ENCODE measurements at regions not wholly inside any gene's neighbourhood (a gene's known extent, or its start where the extent isn't known, plus 50 kb on each side); places are given as distances from the start of the nearest gene placed in this dataset.

DNA sequence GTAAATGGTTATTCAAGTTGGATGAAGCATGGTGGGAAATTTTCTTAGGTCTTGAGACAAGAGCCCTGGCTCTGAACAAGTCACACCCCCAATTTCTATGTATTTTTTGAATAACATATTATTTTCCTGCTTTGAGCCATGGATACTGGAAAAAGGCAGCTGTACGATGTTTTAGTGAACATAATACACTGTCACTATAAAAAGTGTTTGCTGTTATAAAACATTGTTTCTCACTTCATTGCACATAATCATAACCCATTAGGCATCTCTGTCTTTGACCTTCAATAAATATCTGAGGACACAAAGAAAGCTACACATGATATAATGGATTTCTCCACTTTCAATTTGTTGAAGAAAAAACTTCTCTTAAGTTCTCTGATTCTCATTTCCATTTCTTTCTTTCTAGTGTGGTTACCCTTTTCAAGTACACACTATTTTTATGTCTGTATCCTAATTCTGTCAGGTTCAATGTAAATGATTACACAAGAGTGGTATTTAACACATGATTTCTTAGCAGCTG is 283.9 kb upstream of the SP8 start:
- Histone ChIP-seq H2AFZ (ENCODE audit: low read depth, low read length, poor library complexity, severe bottlenecking) (no peak overlapping the region), H3K79me2 (ENCODE audit: insufficient read depth, low read length) (no peaks in the 10 kb centered on the region), H3K27ac (ENCODE audit: low read depth, low read length) (no peak overlapping the region), H3K4me2 (ENCODE audit: low read length) (no peak overlapping the region), H3K9ac (ENCODE audit: low read length) (no peak overlapping the region), H3K9me2 (ENCODE audit: insufficient read depth) (no peaks in the 10 kb centered on the region), H3K4me3 (replicated peaks in 1 of 2; ENCODE audit: low read depth in 1 of 2, low read length in 2 of 2) (no peak overlapping the region), H3K36me3 (ENCODE audit: control insufficient read depth in 1 of 2, insufficient read depth in 2 of 2, low read length in 2 of 2) (no peaks in the 10 kb centered on the region), H3K27me3 (ENCODE audit: insufficient read depth, low read length) (no peaks in the 10 kb centered on the region), H3K9me3 (ENCODE audit: control insufficient read depth in 1 of 2, insufficient read depth in 1 of 2, low read depth in 1 of 2, low read length in 2 of 2) (no peaks in the 10 kb centered on the region), H4K20me1 (ENCODE audit: insufficient read depth) (no peaks in the 10 kb centered on the region), H3K4me1 (ENCODE audit: control insufficient read depth in 1 of 2, insufficient read depth in 2 of 2, low read length in 2 of 2) (peaks cover 0 to 6% of the 10 kb centered on the region in 2 experiments; a peak in 1 of 4 replicates)
- ChIA-PET POLR2A (no interaction called here), CTCF (no interaction called here), RAD21 (ENCODE audit: low non-redundant PET in 1 of 2, low total read pairs in 2 of 2, uncharacterized antibody in 2 of 2, unreplicated experiment in 2 of 2) (interaction anchor here in 1 of 2 experiments (0.6 kb wide), 1 partner anchor 350 kb away, joined by 4 read pairs; no protein-coding TSS in a partner anchor)
- no peak for DNase-seq (ENCODE audit: low read depth, low spot score)
- BruUV-seq (replicated peaks): no TSS peak
- intact Hi-C loops (cut with micrococcal nuclease): no loop called here
- TF ChIP-seq POLR2AphosphoS5 (IDR thresholded peaks at IDR 0.05; ENCODE audit: low read depth, low read length): no peak
- no peak for TF ChIP-seq FOSL1 (IDR thresholded peaks at IDR 0.05; ENCODE audit: low read depth)
- TF ChIP-seq CBX3 (IDR thresholded peaks at IDR 0.05; ENCODE audit: low read depth): no peak
- no peak for TF ChIP-seq RAD21 (IDR thresholded peaks at IDR 0.05; ENCODE audit: low read depth)
- no peak for TF ChIP-seq EZH2phosphoT487 (IDR thresholded peaks at IDR 0.05; ENCODE audit: borderline replicate concordance)
- TF ChIP-seq TCF7L2 (IDR thresholded peaks at IDR 0.05; ENCODE audit: borderline replicate concordance, extremely low read depth, insufficient read depth, insufficient read length): no peak
- TF ChIP-seq POLR2A (IDR thresholded peaks at IDR 0.05; ENCODE audit: borderline replicate concordance, extremely low read depth, insufficient read depth, insufficient read length): no peak
- TF ChIP-seq SIN3A (IDR thresholded peaks at IDR 0.05; ENCODE audit: low read depth): no peak
- TF ChIP-seq, protein P1, sequence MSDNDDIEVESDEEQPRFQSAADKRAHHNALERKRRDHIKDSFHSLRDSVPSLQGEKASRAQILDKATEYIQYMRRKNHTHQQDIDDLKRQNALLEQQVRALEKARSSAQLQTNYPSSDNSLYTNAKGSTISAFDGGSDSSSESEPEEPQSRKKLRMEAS (IDR thresholded peaks at IDR 0.05): no peak
- TF ChIP-seq ELF1 (IDR thresholded peaks at IDR 0.05; ENCODE audit: borderline replicate concordance, low read depth): no peak
- TF ChIP-seq, protein P2, sequence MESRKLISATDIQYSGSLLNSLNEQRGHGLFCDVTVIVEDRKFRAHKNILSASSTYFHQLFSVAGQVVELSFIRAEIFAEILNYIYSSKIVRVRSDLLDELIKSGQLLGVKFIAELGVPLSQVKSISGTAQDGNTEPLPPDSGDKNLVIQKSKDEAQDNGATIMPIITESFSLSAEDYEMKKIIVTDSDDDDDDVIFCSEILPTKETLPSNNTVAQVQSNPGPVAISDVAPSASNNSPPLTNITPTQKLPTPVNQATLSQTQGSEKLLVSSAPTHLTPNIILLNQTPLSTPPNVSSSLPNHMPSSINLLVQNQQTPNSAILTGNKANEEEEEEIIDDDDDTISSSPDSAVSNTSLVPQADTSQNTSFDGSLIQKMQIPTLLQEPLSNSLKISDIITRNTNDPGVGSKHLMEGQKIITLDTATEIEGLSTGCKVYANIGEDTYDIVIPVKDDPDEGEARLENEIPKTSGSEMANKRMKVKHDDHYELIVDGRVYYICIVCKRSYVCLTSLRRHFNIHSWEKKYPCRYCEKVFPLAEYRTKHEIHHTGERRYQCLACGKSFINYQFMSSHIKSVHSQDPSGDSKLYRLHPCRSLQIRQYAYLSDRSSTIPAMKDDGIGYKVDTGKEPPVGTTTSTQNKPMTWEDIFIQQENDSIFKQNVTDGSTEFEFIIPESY (IDR thresholded peaks at IDR 0.05; ENCODE audit: extremely low read depth, insufficient replicate concordance, low read length): no peak
- TF ChIP-seq ZFX (IDR thresholded peaks at IDR 0.05): no peak
- TF ChIP-seq, protein P3, sequence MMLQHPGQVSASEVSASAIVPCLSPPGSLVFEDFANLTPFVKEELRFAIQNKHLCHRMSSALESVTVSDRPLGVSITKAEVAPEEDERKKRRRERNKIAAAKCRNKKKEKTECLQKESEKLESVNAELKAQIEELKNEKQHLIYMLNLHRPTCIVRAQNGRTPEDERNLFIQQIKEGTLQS (IDR thresholded peaks at IDR 0.05): no peak
- ATAC-seq: no peak

Measured in HCT116 (cell line).